Stimulated activated CD4-positive, alpha-beta T cell treated with anti-CD3 and anti-CD28 coated beads, Interleukin-12 subunit alpha, Interleukin-12 subunit beta, amount 100 ng/mL, for 4 hours (primary cell): ENCODE measurements at regions not wholly inside any gene's neighbourhood (a gene's known extent, or its start where the extent isn't known, plus 50 kb on each side); places are given as distances from the start of the nearest gene placed in this dataset.
A peak's percentile ranks its signal among the peaks of the same experiment; 100 is the strongest.

Experiments
- DNase-seq: peaks from one replicate; pipeline ENCODE4 v3.0.0-alpha.2; 2020

GRCh38 chr18:45169610-45170009 is 445.7 kb upstream of the SLC14A2 start:
- no peak for DNase-seq

- no peak for DNase-seq
These were observed 443.5 kb upstream of the SLC14A2 start for GRCh38 chr18:45171679-45172191.

- no peak for DNase-seq
These were observed 441.9 kb upstream of the SLC14A2 start for GRCh38 chr18:45173327-45173726.

GRCh38 chr18:45173799-45174519 is 441.3 kb upstream of the SLC14A2 start:
- DNase-seq, result no peak

GRCh38 chr18:45174629-45175136 is 440.6 kb upstream of the SLC14A2 start:
- no peak for DNase-seq

- DNase-seq, result no peak
These were observed 439.8 kb upstream of the SLC14A2 start for GRCh38 chr18:45175511-45175910.

- DNase-seq, result no peak
These were observed 428.4 kb upstream of the SLC14A2 start for GRCh38 chr18:45186832-45187231.

- no peak for DNase-seq
These were observed 423.5 kb upstream of the SLC14A2 start for GRCh38 chr18:45191795-45192194.

- DNase-seq, result no peak
These were observed 417.7 kb upstream of the SLC14A2 start for GRCh38 chr18:45197526-45197970.

GRCh38 chr18:45198526-45198925 is 416.8 kb upstream of the SLC14A2 start:
- DNase-seq, result no peak

GRCh38 chr18:45201029-45201428 is 414.2 kb upstream of the SLC14A2 start:
- DNase-seq, result no peak

GRCh38 chr18:45201489-45201888 is 413.8 kb upstream of the SLC14A2 start:
- no peak for DNase-seq

GRCh38 chr18:45202061-45202460 is 413.2 kb upstream of the SLC14A2 start:
- DNase-seq, result no peak

- DNase-seq, result no peak
These were observed 411.6 kb upstream of the SLC14A2 start for GRCh38 chr18:45203677-45204076.

- DNase-seq, result no peak
These were observed 407.9 kb upstream of the SLC14A2 start for GRCh38 chr18:45207328-45207727.

GRCh38 chr18:45208164-45208563 is 407.1 kb upstream of the SLC14A2 start:
- no peak for DNase-seq

- DNase-seq, result peak; percentile 57
These were observed 402.9 kb upstream of the SLC14A2 start for GRCh38 chr18:45212181-45213039.

- no peak for DNase-seq
These were observed 402.3 kb upstream of the SLC14A2 start for GRCh38 chr18:45213040-45213333.

- DNase-seq, result no peak
These were observed 396.8 kb upstream of the SLC14A2 start for GRCh38 chr18:45218436-45218835.

GRCh38 chr18:45221363-45221762 is 393.9 kb upstream of the SLC14A2 start:
- no peak for DNase-seq

GRCh38 chr18:45222180-45222579 is 393.1 kb upstream of the SLC14A2 start:
- DNase-seq, result no peak

- DNase-seq, result no peak
These were observed 388.1 kb upstream of the SLC14A2 start for GRCh38 chr18:45227001-45227742.

- no peak for DNase-seq
These were observed 386.4 kb upstream of the SLC14A2 start for GRCh38 chr18:45228796-45229388.
